HCT116 (cell line): ENCODE measurements at regions not wholly inside any gene's neighbourhood (a gene's known extent, or its start where the extent isn't known, plus 50 kb on each side); places are given as distances from the start of the nearest gene placed in this dataset.

Experiments
- ATAC-seq: fragments of 200-7000 bp; cut with Tn5 transposase; 2 replicates; pipeline ENCODE4 v1.9.1; 2020; ENCODE audit warnings: mild to moderate bottlenecking, moderate library complexity
- BruUV-seq: library from RNA; stranded (reverse); fragments of 400-500 nt; replicated peaks from 2 replicates; lab custom pipeline; 2021; lab: Mats Ljungman, UMichigan
- CTCF ChIA-PET: fragments of 300-600 bp; sonication (Branson Sonifier 250); formaldehyde crosslinking; loops from one replicate; lab custom pipeline; 2021; ENCODE audit warnings: antibody characterized with exemption; lab: Charles Lee
- POLR2A ChIA-PET: fragments of 300-600, 350-600 bp; sonication (Branson Sonifier 250); formaldehyde crosslinking; loops from one replicate; lab custom pipeline; 2021; ENCODE audit warnings: antibody characterized with exemption; lab: Charles Lee
- RAD21 ChIA-PET, 2 experiments: fragments of 300-600 bp; sonication (Branson Sonifier 250); formaldehyde crosslinking; loops; one replicate each; lab custom pipeline; 2023; ENCODE audit warnings: low total read pairs in 2 of 2; ENCODE audit not compliant: uncharacterized antibody in 2 of 2, unreplicated experiment in 2 of 2, low non-redundant PET in 1 of 2; lab: Charles Lee
- DNase-seq: peaks from one replicate; pipeline ENCODE4 v3.0.0-alpha.2; 2010; ENCODE audit warnings: low read depth, low spot score
- H2AFZ ChIP-seq: fragments of 200-600 bp; shearing (Covaris generic), sonication (generic); 2 replicates; pipeline ENCODE4 v1.6.1; 2017; ENCODE audit warnings: low read depth, mixed run types, mixed read lengths, antibody characterized with exemption, low read length; ENCODE audit not compliant: poor library complexity, severe bottlenecking
- H3K27ac ChIP-seq: 2 replicates; pipeline ENCODE4 v1.5.1; 2012; ENCODE audit warnings: low read depth, low read length
- H3K27me3 ChIP-seq: fragments of 200-600 bp; sonication (generic); 2 replicates; pipeline ENCODE4 v1.6.1; 2016; ENCODE audit warnings: mixed run types, low read length, mixed read lengths; ENCODE audit not compliant: insufficient read depth
- H3K36me3 ChIP-seq, 2 experiments: fragments of 200-500 bp in 1 of 2; fragments of 200-600 bp in 1 of 2; sonication (Bioruptor generic) in 1 of 2; sonication (generic) in 1 of 2; 2 replicates each; pipeline versions ENCODE4 v1.5.1 to v1.6.1; 2014 to 2016; ENCODE audit warnings: low read length in 2 of 2, inconsistent platforms in 1 of 2, mixed read lengths in 1 of 2, mixed run types in 1 of 2; ENCODE audit not compliant: insufficient read depth in 2 of 2, control insufficient read depth in 1 of 2
- H3K4me1 ChIP-seq, 2 experiments: fragments of 200-600 bp in 1 of 2; sonication (generic) in 1 of 2; 2 replicates each; pipeline versions ENCODE4 v1.5.1 to v1.6.1; 2012 to 2017; ENCODE audit warnings: low read length in 2 of 2, inconsistent platforms in 1 of 2, mild to moderate bottlenecking in 1 of 2, mixed read lengths in 1 of 2, mixed run types in 1 of 2, moderate library complexity in 1 of 2; ENCODE audit not compliant: insufficient read depth in 2 of 2, control insufficient read depth in 1 of 2
- H3K4me2 ChIP-seq: fragments of 200-600 bp; sonication (generic); 2 replicates; pipeline ENCODE4 v1.6.1; 2017; ENCODE audit warnings: mixed run types, low read length, mixed read lengths
- H3K4me3 ChIP-seq, 2 experiments: fragments of 200-600 bp in 1 of 2; sonication (generic) in 1 of 2; replicated peaks in 1 of 2; 2 replicates each; pipeline ENCODE4 v1.5.1; 2011 to 2016; ENCODE audit warnings: low read length in 2 of 2, control low read depth in 1 of 2, low read depth in 1 of 2, mild to moderate bottlenecking in 1 of 2, mixed read lengths in 1 of 2, mixed run types in 1 of 2
- H3K79me2 ChIP-seq: fragments of 200-600 bp; sonication (generic); 2 replicates; pipeline ENCODE4 v1.6.1; 2017; ENCODE audit warnings: mild to moderate bottlenecking, mixed run types, low read length, moderate library complexity, mixed read lengths; ENCODE audit not compliant: insufficient read depth
- H3K9ac ChIP-seq: fragments of 200-600 bp; sonication (generic); 2 replicates; pipeline ENCODE4 v1.6.1; 2016; ENCODE audit warnings: low read length, mixed read lengths
- H3K9me2 ChIP-seq: fragments of 200-600 bp; sonication (generic), shearing (Covaris generic); 2 replicates; pipeline ENCODE4 v1.6.1; 2017; ENCODE audit warnings: mixed run types, mild to moderate bottlenecking, moderate library complexity; ENCODE audit not compliant: insufficient read depth
- H3K9me3 ChIP-seq, 2 experiments: fragments of 200-500 bp in 1 of 2; fragments of 200-600 bp in 1 of 2; sonication (Bioruptor generic) in 1 of 2; sonication (generic) in 1 of 2; 2 replicates each; pipeline ENCODE4 v1.6.1; 2014 to 2017; ENCODE audit warnings: low read length in 2 of 2, mixed read lengths in 2 of 2, inconsistent platforms in 1 of 2, low read depth in 1 of 2, mild to moderate bottlenecking in 1 of 2, mixed run types in 1 of 2, moderate library complexity in 1 of 2; ENCODE audit not compliant: control insufficient read depth in 1 of 2, insufficient read depth in 1 of 2
- H4K20me1 ChIP-seq: fragments of 200-600 bp; sonication (generic), shearing (Covaris generic); 2 replicates; pipeline ENCODE4 v1.6.1; 2017; ENCODE audit warnings: mixed run types, mild to moderate bottlenecking, moderate library complexity; ENCODE audit not compliant: insufficient read depth
- ELF1 ChIP-seq: IDR thresholded peaks from 2 replicates; pipeline ENCODE4 v1.6.1; 2012; ENCODE audit warnings: low read depth, borderline replicate concordance
- EZH2 ChIP-seq: fragments of 200-600 bp; sonication (generic); IDR thresholded peaks from 2 replicates; pipeline ENCODE4 v1.6.1; 2017; ENCODE audit warnings: antibody characterized with exemption, mixed run types
- EZH2phosphoT487 ChIP-seq: fragments of 200-600 bp; IDR thresholded peaks from 2 replicates; pipeline ENCODE4 v1.6.1; 2018; ENCODE audit warnings: antibody characterized with exemption, borderline replicate concordance
- JUND ChIP-seq: IDR thresholded peaks from 2 replicates; pipeline ENCODE4 v1.6.1; 2012
- POLR2A ChIP-seq: IDR thresholded peaks from 2 replicates; pipeline ENCODE4 v1.7.0; 2011; ENCODE audit warnings: borderline replicate concordance; ENCODE audit not compliant: insufficient read depth, insufficient read length; ENCODE audit errors: extremely low read depth
- RAD21 ChIP-seq: IDR thresholded peaks from 2 replicates; pipeline ENCODE4 v1.6.1; 2012; ENCODE audit warnings: low read depth, mild to moderate bottlenecking
- SIN3A ChIP-seq: IDR thresholded peaks from 2 replicates; pipeline ENCODE4 v1.6.1; 2012; ENCODE audit warnings: low read depth
- SP1 ChIP-seq: IDR thresholded peaks from 2 replicates; pipeline ENCODE4 v1.6.1; 2012; ENCODE audit warnings: low read depth
- SRF ChIP-seq: IDR thresholded peaks from 2 replicates; pipeline ENCODE4 v1.6.1; 2012; ENCODE audit warnings: low read depth
- TCF7L2 ChIP-seq: IDR thresholded peaks from 2 replicates; pipeline ENCODE4 v1.7.0; 2011; ENCODE audit warnings: borderline replicate concordance, inconsistent platforms; ENCODE audit not compliant: insufficient read depth, insufficient read length; ENCODE audit errors: extremely low read depth
- ZFX ChIP-seq: fragments of 450-650 bp; IDR thresholded peaks from 2 replicates; pipeline ENCODE4 v1.6.1; 2017
- intact Hi-C: fragments of 100-400 bp; cut with micrococcal nuclease; formaldehyde crosslinking; loops from 2 replicates; pipeline ENCODE4 v1.10.0; 2022
- TF ChIP-seq, protein P1 (sequence below): IDR thresholded peaks from 2 replicates; pipeline ENCODE4 v1.6.1; 2012
- TF ChIP-seq, protein P2 (sequence below): IDR thresholded peaks from 2 replicates; pipeline ENCODE4 v1.6.1; 2012
- TF ChIP-seq, protein P3 (sequence below): IDR thresholded peaks from 2 replicates; pipeline ENCODE4 v1.6.1; 2012; ENCODE audit warnings: low read depth
- TF ChIP-seq, protein P4 (sequence below): IDR thresholded peaks from 2 replicates; pipeline ENCODE4 v1.6.1; 2011; ENCODE audit warnings: mild to moderate bottlenecking, low read length, moderate library complexity; ENCODE audit not compliant: insufficient replicate concordance; ENCODE audit errors: extremely low read depth
- TF ChIP-seq, protein P5 (sequence below), 3 experiments: fragments of 200-600 bp in 1 of 3; sonication (generic) in 1 of 3; IDR thresholded peaks in 2 of 3; conservative IDR thresholded peaks in 1 of 3; 2 replicates each; pipeline ENCODE4 v1.5.1; 2012 to 2017; ENCODE audit warnings: low read depth in 2 of 3, low read length in 2 of 3, antibody characterized with exemption in 1 of 3, borderline replicate concordance in 1 of 3, control low read depth in 1 of 3, mild to moderate bottlenecking in 1 of 3, mixed read lengths in 1 of 3, mixed run types in 1 of 3, moderate library complexity in 1 of 3; ENCODE audit not compliant: insufficient read depth in 1 of 3

DNA sequence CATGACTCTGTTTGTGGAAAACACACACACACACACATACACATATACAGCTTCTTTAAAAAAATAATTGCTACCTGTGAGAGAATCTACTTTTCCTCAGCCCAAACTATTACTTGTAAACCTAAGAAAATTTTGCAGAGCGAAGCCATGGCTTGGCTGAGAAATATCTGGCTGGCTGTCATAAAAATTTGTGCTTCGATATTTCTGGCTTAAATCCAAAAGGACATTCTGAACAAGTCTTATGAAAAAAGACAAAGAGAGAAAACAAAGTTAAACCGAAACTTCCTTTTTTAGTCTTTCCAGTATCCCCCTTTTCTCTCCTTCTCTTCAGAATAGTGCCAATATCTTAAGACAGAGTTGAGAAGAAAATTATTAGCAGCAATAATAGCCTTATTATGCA, 2048.0 kb downstream of the SUCLG1 start:
- DNase-seq (no peak), ATAC-seq (no peak)
- no peak overlapping the region for H2AFZ ChIP-seq
- no peak overlapping the region for H3K4me3 ChIP-seq
- H3K4me1 ChIP-seq: no peaks in the 10 kb centered on the region
- no peak overlapping the region for H3K4me2 ChIP-seq
- no peaks in the 10 kb centered on the region for H3K36me3 ChIP-seq
- H4K20me1 ChIP-seq: no peaks in the 10 kb centered on the region
- TF ChIP-seq, protein P1, sequence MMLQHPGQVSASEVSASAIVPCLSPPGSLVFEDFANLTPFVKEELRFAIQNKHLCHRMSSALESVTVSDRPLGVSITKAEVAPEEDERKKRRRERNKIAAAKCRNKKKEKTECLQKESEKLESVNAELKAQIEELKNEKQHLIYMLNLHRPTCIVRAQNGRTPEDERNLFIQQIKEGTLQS: no peak
- TF ChIP-seq SIN3A (no peak), TCF7L2 (no peak), EZH2phosphoT487 (no peak), RAD21 (no peak), JUND (no peak), POLR2A (no peak), ELF1 (no peak), ZFX (no peak), SRF (no peak), SP1 (no peak), EZH2 (no peak)
- TF ChIP-seq, protein P2, sequence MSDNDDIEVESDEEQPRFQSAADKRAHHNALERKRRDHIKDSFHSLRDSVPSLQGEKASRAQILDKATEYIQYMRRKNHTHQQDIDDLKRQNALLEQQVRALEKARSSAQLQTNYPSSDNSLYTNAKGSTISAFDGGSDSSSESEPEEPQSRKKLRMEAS: no peak
- TF ChIP-seq, protein P3, sequence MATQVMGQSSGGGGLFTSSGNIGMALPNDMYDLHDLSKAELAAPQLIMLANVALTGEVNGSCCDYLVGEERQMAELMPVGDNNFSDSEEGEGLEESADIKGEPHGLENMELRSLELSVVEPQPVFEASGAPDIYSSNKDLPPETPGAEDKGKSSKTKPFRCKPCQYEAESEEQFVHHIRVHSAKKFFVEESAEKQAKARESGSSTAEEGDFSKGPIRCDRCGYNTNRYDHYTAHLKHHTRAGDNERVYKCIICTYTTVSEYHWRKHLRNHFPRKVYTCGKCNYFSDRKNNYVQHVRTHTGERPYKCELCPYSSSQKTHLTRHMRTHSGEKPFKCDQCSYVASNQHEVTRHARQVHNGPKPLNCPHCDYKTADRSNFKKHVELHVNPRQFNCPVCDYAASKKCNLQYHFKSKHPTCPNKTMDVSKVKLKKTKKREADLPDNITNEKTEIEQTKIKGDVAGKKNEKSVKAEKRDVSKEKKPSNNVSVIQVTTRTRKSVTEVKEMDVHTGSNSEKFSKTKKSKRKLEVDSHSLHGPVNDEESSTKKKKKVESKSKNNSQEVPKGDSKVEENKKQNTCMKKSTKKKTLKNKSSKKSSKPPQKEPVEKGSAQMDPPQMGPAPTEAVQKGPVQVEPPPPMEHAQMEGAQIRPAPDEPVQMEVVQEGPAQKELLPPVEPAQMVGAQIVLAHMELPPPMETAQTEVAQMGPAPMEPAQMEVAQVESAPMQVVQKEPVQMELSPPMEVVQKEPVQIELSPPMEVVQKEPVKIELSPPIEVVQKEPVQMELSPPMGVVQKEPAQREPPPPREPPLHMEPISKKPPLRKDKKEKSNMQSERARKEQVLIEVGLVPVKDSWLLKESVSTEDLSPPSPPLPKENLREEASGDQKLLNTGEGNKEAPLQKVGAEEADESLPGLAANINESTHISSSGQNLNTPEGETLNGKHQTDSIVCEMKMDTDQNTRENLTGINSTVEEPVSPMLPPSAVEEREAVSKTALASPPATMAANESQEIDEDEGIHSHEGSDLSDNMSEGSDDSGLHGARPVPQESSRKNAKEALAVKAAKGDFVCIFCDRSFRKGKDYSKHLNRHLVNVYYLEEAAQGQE: no peak
- TF ChIP-seq, protein P4, sequence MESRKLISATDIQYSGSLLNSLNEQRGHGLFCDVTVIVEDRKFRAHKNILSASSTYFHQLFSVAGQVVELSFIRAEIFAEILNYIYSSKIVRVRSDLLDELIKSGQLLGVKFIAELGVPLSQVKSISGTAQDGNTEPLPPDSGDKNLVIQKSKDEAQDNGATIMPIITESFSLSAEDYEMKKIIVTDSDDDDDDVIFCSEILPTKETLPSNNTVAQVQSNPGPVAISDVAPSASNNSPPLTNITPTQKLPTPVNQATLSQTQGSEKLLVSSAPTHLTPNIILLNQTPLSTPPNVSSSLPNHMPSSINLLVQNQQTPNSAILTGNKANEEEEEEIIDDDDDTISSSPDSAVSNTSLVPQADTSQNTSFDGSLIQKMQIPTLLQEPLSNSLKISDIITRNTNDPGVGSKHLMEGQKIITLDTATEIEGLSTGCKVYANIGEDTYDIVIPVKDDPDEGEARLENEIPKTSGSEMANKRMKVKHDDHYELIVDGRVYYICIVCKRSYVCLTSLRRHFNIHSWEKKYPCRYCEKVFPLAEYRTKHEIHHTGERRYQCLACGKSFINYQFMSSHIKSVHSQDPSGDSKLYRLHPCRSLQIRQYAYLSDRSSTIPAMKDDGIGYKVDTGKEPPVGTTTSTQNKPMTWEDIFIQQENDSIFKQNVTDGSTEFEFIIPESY: no peak
- TF ChIP-seq, protein P5, sequence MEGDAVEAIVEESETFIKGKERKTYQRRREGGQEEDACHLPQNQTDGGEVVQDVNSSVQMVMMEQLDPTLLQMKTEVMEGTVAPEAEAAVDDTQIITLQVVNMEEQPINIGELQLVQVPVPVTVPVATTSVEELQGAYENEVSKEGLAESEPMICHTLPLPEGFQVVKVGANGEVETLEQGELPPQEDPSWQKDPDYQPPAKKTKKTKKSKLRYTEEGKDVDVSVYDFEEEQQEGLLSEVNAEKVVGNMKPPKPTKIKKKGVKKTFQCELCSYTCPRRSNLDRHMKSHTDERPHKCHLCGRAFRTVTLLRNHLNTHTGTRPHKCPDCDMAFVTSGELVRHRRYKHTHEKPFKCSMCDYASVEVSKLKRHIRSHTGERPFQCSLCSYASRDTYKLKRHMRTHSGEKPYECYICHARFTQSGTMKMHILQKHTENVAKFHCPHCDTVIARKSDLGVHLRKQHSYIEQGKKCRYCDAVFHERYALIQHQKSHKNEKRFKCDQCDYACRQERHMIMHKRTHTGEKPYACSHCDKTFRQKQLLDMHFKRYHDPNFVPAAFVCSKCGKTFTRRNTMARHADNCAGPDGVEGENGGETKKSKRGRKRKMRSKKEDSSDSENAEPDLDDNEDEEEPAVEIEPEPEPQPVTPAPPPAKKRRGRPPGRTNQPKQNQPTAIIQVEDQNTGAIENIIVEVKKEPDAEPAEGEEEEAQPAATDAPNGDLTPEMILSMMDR (IDR thresholded peaks at IDR 0.05 in 2 of 3, conservative IDR thresholded peaks at IDR 0.05 in 1 of 3; ENCODE audit: borderline replicate concordance in 1 of 3, insufficient read depth in 1 of 3, low read depth in 2 of 3, low read length in 2 of 3): no peak
- RAD21 ChIA-PET: no interaction called here
- no peak overlapping the region for H3K27ac ChIP-seq
- no peak overlapping the region for H3K9ac ChIP-seq
- BruUV-seq: no TSS peak
- no peaks in the 10 kb centered on the region for H3K9me2 ChIP-seq
- no peaks in the 10 kb centered on the region for H3K9me3 ChIP-seq
- H3K27me3 ChIP-seq: no peaks in the 10 kb centered on the region
- intact Hi-C loops: no loop called here
- no peaks in the 10 kb centered on the region for H3K79me2 ChIP-seq
- POLR2A ChIA-PET: no interaction called here
- CTCF ChIA-PET: no interaction called here
